T-helper 2 cell treated with Interferon-gamma antibody and Interleukin-4, amounts not matched to agents 100 ng/mL and 5 ng/mL, for 36 hours (primary cell): ENCODE measurements at regions not wholly inside any gene's neighbourhood (a gene's known extent, or its start where the extent isn't known, plus 50 kb on each side); places are given as distances from the start of the nearest gene placed in this dataset.

Experiments used
- intact Hi-C: fragments of 100-400 bp; cut with micrococcal nuclease; formaldehyde crosslinking; loops from one replicate; pipeline ENCODE4 v1.15.1; 2023

GRCh38 chr9:106310782-106311181 is 552.2 kb upstream of the ZNF462 start:
- intact Hi-C loops: no loop called here

- intact Hi-C loops: no loop called here
Measured at GRCh38 chr9:106312906-106313305, 550.1 kb upstream of the ZNF462 start.

- intact Hi-C loops: no loop called here
Measured at GRCh38 chr9:106314476-106314875, 548.5 kb upstream of the ZNF462 start.

- intact Hi-C loops: no loop called here
Measured at GRCh38 chr9:106321394-106322180, 541.4 kb upstream of the ZNF462 start.

GRCh38 chr9:106322706-106323245 is 540.2 kb upstream of the ZNF462 start:
- intact Hi-C loops: no loop called here

- intact Hi-C loops: no loop called here
Measured at GRCh38 chr9:106324053-106324585, 538.8 kb upstream of the ZNF462 start.

GRCh38 chr9:106324591-106325280 is 538.2 kb upstream of the ZNF462 start:
- intact Hi-C loops: no loop called here

GRCh38 chr9:106326493-106326892 is 536.5 kb upstream of the ZNF462 start:
- intact Hi-C loops: no loop called here

- intact Hi-C loops: no loop called here
Measured at GRCh38 chr9:106333481-106333880, 529.5 kb upstream of the ZNF462 start.

GRCh38 chr9:106334081-106334480 is 528.9 kb upstream of the ZNF462 start:
- intact Hi-C loops: no loop called here

- intact Hi-C loops: no loop called here
Measured at GRCh38 chr9:106339882-106340281, 523.1 kb upstream of the ZNF462 start.

- intact Hi-C loops: no loop called here
Measured at GRCh38 chr9:106350777-106351176, 512.2 kb upstream of the ZNF462 start.

GRCh38 chr9:106356924-106357323 is 506.0 kb upstream of the ZNF462 start:
- intact Hi-C loops: no loop called here

- intact Hi-C loops: no loop called here
Measured at GRCh38 chr9:106358331-106358730, 504.6 kb upstream of the ZNF462 start.

- intact Hi-C loops: no loop called here
Measured at GRCh38 chr9:106376689-106377088, 486.3 kb upstream of the ZNF462 start.

GRCh38 chr9:106383072-106383471 is 479.9 kb upstream of the ZNF462 start:
- intact Hi-C loops: no loop called here

GRCh38 chr9:106387965-106388364 is 475.0 kb upstream of the ZNF462 start:
- intact Hi-C loops: no loop called here

GRCh38 chr9:106393226-106393625 is 469.7 kb upstream of the ZNF462 start:
- intact Hi-C loops: no loop called here

- intact Hi-C loops: no loop called here
Measured at GRCh38 chr9:106400170-106400569, 462.8 kb upstream of the ZNF462 start.

GRCh38 chr9:106400950-106401349 is 462.0 kb upstream of the ZNF462 start:
- intact Hi-C loops: no loop called here

- intact Hi-C loops: no loop called here
Measured at GRCh38 chr9:106403081-106403480, 459.9 kb upstream of the ZNF462 start.

- intact Hi-C loops: no loop called here
Measured at GRCh38 chr9:106404137-106404536, 458.8 kb upstream of the ZNF462 start.
